ENCODE measurements at regions not wholly inside any gene's neighbourhood (a gene's known extent, or its start where the extent isn't known, plus 50 kb on each side); places are given as distances from the start of the nearest gene placed in this dataset.
"Not testable (repeated sequence)": the region's sequence is repeated elsewhere in the genome, so short reads cannot be mapped to it uniquely, and the experiment has no call there.

DNA sequence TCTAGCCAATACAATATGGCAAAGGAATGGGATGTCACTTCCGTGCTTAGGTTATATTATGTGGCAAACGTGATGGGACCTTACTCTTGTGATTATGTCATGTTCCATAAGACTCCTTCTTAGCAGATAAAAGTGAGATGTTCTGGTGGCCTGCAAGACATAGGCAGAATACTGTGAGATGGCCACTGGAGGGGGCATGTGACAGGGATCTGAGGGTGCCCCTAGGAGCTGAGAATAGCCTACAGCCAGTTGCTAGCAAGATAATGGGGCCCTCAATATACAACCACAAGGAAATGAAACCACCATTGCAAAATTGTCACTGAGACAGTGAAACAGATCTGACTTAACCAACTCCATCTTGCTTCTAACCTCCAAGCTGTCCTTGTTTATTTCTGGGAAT is 151.4 kb upstream of the SSTR1 start:
- no peak for DNase-seq (ENCODE audit: low spot score)

DNA sequence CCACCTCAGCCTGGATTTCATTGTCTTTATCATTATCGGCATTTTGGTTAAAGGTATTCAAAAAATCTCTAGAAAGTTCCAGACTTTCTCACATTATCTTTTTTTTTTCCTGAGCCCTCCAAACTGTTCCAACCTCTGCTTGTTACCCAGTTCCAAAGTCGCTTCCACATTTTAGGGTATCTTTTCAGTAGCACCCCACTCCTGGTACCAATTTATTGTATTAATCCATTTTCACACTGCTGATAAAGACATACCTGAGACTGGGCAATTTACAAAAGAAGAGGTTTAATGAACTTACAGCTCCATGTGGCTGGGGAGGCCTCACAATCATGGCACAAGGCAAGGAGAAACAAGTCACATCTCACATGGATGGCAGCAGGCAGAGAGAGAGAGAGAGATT is 145.5 kb upstream of the SSTR1 start:
- not testable (repeated sequence) for DNase-seq (ENCODE audit: low spot score)

- no peak for DNase-seq (ENCODE audit: low spot score)
Observed at GRCh38 chr14:38063711-38064320, 143.9 kb upstream of the SSTR1 start.

- DNase-seq (ENCODE audit: low spot score) = no peak
Observed at GRCh38 chr14:38065106-38065762, 142.5 kb upstream of the SSTR1 start.

- no peak for DNase-seq (ENCODE audit: low spot score)
Observed at GRCh38 chr14:38070061-38070588, 137.6 kb upstream of the SSTR1 start.

DNA sequence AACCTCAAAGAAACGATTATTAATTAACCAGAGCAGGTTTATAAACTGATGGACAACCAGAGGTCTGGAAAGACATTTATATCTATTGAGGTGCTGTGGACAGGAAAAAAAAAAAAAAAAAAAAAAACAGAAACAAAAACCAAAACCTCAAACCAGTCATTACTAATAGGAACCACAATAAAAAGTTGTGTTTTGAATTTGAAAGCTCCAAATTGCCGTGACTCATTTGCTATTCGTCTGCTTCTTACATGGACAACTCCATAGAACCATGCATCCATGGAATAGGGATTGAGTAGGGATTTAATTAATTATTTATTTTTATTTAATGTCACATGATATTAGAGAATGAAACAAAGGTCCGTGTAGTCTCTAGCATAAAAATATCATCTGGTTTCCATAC is 134.1 kb upstream of the SSTR1 start:
- peak; percentile 79 for DNase-seq (ENCODE audit: low spot score)

DNA sequence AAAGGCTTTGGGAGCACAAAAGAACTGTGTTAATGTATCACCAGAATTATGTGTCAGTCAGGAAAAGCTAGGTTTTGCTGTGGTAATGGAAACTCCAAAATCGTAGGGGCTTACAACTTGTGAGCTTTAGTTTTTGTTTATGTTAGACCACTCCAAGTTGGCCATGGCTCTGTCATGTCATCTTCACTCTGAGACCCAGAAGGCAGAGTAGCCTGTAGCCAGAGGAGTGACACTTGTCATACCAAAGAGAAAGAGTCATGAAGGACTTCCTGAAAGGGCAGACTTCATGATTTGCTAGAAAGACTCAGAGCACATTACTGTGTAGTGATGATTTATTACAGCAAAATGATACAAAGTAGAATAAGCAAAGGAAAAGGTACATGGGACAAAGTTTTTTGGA is 133.6 kb upstream of the SSTR1 start:
- DNase-seq (ENCODE audit: low spot score) = peak; percentile 69

DNA sequence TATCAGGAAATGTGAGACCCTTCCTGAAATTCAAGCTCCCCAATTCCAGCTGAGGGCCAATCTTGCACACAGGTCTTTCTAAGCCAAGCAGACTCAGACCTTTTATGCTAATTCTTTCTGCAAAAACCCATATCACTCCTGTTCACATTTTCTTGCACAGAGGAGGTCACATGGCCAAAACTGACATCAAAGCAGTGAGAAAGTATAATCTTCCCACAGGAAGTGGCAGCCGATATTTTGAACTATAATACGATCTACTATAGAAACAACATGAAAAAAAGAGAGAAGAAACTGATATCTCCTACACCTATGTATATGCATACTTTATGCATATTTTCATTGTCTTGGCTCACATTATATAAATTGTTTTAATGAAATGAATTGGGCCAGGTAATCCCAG is 132.9 kb upstream of the SSTR1 start:
- DNase-seq (ENCODE audit: low spot score) = no peak

- peak; percentile 76 for DNase-seq (ENCODE audit: low spot score)
Observed at GRCh38 chr14:38078393-38078792, 129.3 kb upstream of the SSTR1 start.

DNA sequence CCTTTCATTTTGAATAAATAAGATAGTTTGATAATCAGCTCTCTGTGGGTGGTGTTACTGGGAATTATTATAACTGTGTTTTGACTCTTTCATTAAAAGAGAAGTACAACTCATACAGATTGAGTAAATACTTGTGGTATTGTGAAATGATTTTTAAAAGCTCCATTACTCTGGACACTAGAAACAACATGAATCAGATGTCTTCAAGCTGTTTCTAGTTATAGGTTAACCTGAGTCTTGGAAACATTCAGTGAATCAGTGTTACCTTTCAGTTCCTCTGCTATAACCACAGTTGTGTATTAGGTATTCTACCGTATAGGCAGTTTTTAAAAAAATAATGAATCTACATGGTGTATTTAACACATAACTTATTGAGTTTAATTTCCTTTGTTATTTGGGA is 128.4 kb upstream of the SSTR1 start:
- peak; percentile 91 for DNase-seq (ENCODE audit: low spot score)

DNA sequence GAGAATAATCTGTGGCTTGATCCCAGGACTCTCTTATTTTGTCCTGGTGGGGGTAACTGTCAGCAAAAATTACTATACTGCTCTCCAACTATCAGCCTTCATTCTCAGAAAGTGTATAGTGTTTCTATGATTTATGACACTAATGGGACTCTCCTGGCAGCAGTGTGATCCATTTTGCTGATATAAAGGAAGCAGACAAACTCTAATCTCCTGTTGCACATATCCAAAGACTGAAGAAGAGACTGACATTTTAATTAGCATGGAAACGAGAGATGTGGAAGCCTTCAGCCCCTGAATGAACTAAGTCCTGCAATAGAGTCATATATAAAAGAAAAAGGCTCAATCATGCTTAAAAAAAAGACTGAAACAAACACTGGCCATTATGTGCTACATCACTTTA is 127.8 kb upstream of the SSTR1 start:
- DNase-seq (ENCODE audit: low spot score) = peak; percentile 1

- peak; percentile 68 for DNase-seq (ENCODE audit: low spot score)
Observed at GRCh38 chr14:38080696-38081095, 127.0 kb upstream of the SSTR1 start.

DNA sequence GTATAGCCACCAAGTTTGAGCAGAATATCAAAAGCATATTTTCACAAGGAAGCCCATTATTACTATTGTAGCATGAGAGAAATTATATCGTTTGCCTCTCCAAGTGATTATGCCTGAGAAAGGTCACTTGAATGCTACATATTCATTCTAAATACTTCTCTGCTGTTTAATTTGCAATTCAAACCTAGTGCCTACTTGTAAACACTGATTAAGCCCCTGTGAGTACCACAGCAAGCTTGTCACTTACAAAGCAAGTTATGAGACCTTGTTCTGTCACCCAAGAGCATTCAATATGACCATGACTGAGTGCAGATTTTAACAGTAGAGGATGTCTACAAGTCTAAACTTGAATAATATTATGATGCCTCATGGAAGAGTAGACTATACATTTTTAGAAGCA is 124.7 kb upstream of the SSTR1 start:
- no peak for DNase-seq (ENCODE audit: low spot score)

- no peak for DNase-seq (ENCODE audit: low spot score)
Observed at GRCh38 chr14:38089123-38089522, 118.6 kb upstream of the SSTR1 start.

DNA sequence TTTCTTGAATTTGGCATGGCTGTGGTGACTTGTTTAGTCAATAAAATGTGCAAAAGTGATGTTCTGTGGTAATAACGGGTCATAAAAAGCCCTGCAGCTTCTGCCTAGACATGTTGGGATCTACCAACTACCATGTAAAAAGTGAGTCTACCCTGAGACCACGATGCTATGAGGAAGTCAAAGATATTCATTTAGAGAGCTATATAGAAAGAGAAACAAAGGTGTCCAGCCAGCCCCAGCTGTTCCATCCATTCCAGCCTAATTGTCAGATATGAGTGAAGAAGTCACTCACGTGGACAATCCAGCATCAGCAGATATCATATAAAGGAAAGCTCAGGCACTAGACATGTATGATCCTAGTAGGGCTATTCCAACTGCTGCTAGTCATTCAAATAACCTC is 117.2 kb upstream of the SSTR1 start:
- DNase-seq (ENCODE audit: low spot score) = no peak

DNA sequence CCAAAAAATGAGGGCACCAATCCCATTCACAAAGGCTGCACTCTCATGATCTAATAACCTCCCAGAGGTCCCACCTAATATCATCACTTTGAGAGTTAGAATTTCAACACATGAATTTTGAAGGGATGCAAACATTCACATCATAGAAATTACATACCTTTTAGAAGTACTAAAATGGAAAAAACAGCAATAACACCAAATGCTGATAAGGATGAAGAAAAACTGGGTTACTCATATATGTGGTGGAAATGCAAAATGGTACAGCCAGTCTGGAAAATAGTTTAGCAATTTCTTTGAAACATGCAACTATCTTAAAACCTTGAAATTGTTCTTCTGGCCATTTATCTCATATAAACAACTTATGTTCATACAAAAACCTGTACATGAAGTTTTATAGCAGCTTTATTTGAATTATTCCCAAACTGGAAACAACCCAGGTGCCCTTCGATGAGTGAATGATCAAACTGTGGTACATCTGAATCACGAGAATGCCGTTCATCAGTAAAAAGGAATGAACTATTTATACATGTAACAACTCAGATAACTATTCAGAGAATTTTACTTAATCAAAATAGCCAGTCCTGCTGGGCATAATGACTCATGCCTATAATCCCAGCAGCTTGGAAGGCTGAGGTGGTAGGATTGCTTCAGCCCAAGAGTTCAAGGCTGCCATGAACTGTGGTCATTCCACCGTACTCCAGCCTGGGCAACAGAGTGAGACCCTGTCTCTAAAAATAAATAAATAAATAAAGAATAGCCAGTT is 109.4 kb upstream of the SSTR1 start:
- peak; percentile 81 for DNase-seq (ENCODE audit: low spot score)

GRCh38 chr14:38101679-38102078 is 106.0 kb upstream of the SSTR1 start:
- no peak for DNase-seq (ENCODE audit: low spot score)

DNA sequence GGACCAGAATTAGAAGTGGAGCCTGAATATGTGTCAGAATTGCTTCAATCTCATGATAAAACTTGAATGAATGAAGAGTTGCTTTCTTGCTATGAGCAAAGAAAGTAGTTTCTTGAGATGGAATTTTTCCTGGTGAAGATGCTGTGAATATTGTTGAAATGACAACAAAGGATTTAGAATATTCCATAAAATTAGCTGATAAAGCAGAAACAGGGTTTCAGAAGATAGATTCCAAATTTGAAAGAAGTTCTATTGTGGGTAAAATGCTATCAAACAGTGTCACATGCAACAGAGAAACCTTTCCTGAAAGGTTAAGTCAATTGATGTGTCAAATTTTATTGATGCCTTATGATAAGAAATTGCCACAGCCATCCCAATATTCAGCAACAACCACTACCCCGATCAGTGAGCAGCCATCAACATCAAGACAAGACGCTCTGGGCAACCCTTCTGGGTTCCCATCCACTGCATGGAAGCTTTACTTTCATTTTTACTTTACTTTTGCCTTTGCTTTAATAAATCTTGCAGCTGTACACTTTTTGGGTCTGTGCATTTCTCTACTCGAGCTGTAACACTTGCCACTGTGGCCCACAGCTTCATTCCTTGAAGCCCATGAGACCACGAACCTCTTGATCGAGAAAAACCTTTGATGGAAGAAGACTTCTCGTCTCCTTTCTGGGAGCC is 104.0 kb upstream of the SSTR1 start:
- DNase-seq (ENCODE audit: low spot score) = no peak

DNA sequence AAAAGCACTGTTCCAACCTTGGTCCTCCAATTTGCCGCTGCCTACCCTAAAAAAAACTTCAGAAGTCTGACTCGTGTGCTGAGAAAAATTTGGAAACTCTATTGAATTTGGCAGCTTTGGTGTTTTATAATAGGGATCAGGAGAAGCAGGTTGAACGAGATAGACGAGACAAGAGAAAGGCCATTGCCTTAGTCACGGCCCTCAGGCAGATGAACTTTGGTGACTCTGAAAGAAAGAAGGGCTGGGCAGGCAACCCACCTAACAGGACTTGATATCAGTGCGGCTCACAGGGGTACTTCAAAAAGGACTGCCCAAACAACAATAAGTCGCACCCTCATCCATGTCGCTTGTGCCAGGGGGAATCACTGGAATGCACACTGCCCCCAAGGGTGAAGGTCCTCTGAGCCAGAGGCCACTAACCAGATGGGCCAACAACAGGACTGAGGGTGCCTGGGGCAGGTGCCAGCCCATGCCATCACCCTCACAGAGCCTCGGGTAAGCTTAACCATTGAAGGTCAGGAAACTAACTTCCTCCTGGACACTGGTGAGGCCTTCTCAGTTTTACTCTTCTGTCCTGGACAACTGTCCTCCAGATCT is 102.5 kb upstream of the SSTR1 start:
- no peak for DNase-seq (ENCODE audit: low spot score)

GRCh38 chr14:38107216-38107631 is 100.5 kb upstream of the SSTR1 start:
- peak; percentile 43 for DNase-seq (ENCODE audit: low spot score)

GRCh38 chr14:38108681-38109080 is 99.0 kb upstream of the SSTR1 start:
- DNase-seq (ENCODE audit: low spot score) = no peak

GRCh38 chr14:38110258-38110657 is 97.4 kb upstream of the SSTR1 start:
- no peak for DNase-seq (ENCODE audit: low spot score)
